PC-9 (cell line): ENCODE measurements at regions not wholly inside any gene's neighbourhood (a gene's known extent, or its start where the extent isn't known, plus 50 kb on each side); places are given as distances from the start of the nearest gene placed in this dataset.

Source experiments
- BruUV-seq: library from RNA; stranded (reverse); fragments of 400-500 nt; replicated peaks from 2 replicates; lab custom pipeline; 2021; lab: Mats Ljungman, UMichigan
- CTCF ChIA-PET: fragments of 300-600 bp; sonication (Branson Sonifier 250); formaldehyde crosslinking; loops from one replicate; lab custom pipeline; 2022; ENCODE audit warnings: antibody characterized with exemption; lab: Charles Lee
- POLR2A ChIA-PET: fragments of 300-600 bp; sonication (Branson Sonifier 250); formaldehyde crosslinking; loops from one replicate; lab custom pipeline; 2022; ENCODE audit warnings: antibody characterized with exemption; ENCODE audit not compliant: unreplicated experiment; lab: Charles Lee
- DNase-seq, 2 experiments: peaks; one replicate each; pipeline versions ENCODE4 v3.0.0 to v3.0.0-alpha.2; 2015 to 2022; ENCODE audit warnings: mixed read lengths in 1 of 2
- H2AFZ ChIP-seq: fragments of 200-600 bp; sonication (generic); 2 replicates; pipeline ENCODE4 v1.8.1; 2017; ENCODE audit warnings: antibody characterized with exemption
- H3F3A ChIP-seq: fragments of 200-600 bp; sonication (generic); 2 replicates; pipeline ENCODE4 v1.8.1; 2017; ENCODE audit warnings: antibody characterized with exemption, mild to moderate bottlenecking, low read depth; ENCODE audit not compliant: insufficient read depth
- H3K27ac ChIP-seq: fragments of 200-600 bp; sonication (generic); 2 replicates; pipeline ENCODE4 v1.6.1; 2016; ENCODE audit warnings: mixed run types
- H3K27me3 ChIP-seq: fragments of 200-600 bp; sonication (generic); 2 replicates; pipeline ENCODE4 v1.6.1; 2016; ENCODE audit warnings: low read depth, mixed run types; ENCODE audit not compliant: insufficient read depth
- H3K36me3 ChIP-seq: fragments of 200-600 bp; sonication (generic); 2 replicates; pipeline ENCODE4 v1.6.1; 2016; ENCODE audit warnings: low read depth, mixed run types
- H3K4me1 ChIP-seq: fragments of 200-600 bp; sonication (generic); replicated peaks from 2 replicates; pipeline ENCODE4 v1.6.1; 2016; ENCODE audit warnings: mixed run types; ENCODE audit not compliant: insufficient read depth
- H3K4me2 ChIP-seq: fragments of 200-600 bp; sonication (generic); 2 replicates; pipeline ENCODE4 v1.6.1; 2017; ENCODE audit warnings: mixed run types
- H3K4me3 ChIP-seq: fragments of 200-600 bp; sonication (generic); 2 replicates; pipeline ENCODE4 v1.6.1; 2016; ENCODE audit warnings: mixed run types
- H3K79me2 ChIP-seq: fragments of 200-600 bp; sonication (generic); 2 replicates; pipeline ENCODE4 v1.6.1; 2017; ENCODE audit warnings: low read depth, mixed run types
- H3K9me2 ChIP-seq: fragments of 200-600 bp; sonication (generic); 2 replicates; pipeline ENCODE4 v1.8.1; 2017; ENCODE audit warnings: mild to moderate bottlenecking; ENCODE audit not compliant: insufficient read depth
- H3K9me3 ChIP-seq: fragments of 200-600 bp; sonication (generic); 2 replicates; pipeline ENCODE4 v1.8.1; 2016; ENCODE audit warnings: low read depth; ENCODE audit not compliant: insufficient read depth
- H4K20me1 ChIP-seq: fragments of 200-600 bp; sonication (generic); 2 replicates; pipeline ENCODE4 v1.8.1; 2017; ENCODE audit not compliant: insufficient read depth
- EZH2 ChIP-seq: fragments of 200-600 bp; sonication (generic); IDR thresholded peaks from 2 replicates; pipeline ENCODE4 v1.8.0; 2017; ENCODE audit warnings: antibody characterized with exemption, low read depth
- intact Hi-C: fragments of 100-400 bp; cut with micrococcal nuclease; formaldehyde crosslinking; loops from one replicate; pipeline ENCODE4 v1.10.0; 2022; ENCODE audit not compliant: unreplicated experiment
- TF ChIP-seq, protein P1 (sequence below): fragments of 200-600 bp; sonication (generic); conservative IDR thresholded peaks from 2 replicates; pipeline ENCODE4 v1.6.1; 2017; ENCODE audit warnings: mixed run types, antibody characterized with exemption, mild to moderate bottlenecking, moderate library complexity

DNA sequence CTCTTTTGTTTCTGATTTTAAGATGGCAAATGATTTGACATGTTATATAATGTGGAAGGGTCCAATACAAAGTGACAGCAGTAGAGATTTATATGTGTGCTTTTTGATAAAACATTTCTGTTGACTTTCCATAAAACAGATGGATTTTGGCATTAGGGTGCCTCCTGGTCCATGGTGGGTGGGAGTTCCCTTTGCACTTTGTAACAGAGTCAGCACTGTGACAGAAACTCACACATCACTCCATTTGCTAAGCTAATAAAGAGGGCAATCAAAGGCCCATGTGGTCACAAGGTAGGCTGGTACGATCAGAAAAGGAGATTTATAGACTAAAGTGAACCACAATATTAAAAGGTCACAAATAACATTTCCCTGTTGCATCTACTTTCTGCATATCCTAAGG is 93.3 kb upstream of the NT5C1B start:
- H3F3A ChIP-seq, result no peaks in the 10 kb centered on the region
- H3K36me3 ChIP-seq, result no peaks in the 10 kb centered on the region
- no TSS peak for BruUV-seq
- H3K4me2 ChIP-seq, result no peak overlapping the region
- no peaks in the 10 kb centered on the region for H3K9me2 ChIP-seq
- H3K27ac ChIP-seq, result no peak overlapping the region
- POLR2A ChIA-PET, result no interaction called here
- DNase-seq, result no peak
- H3K79me2 ChIP-seq, result no peaks in the 10 kb centered on the region
- intact Hi-C loops, result no loop called here
- no peak overlapping the region for H3K4me3 ChIP-seq
- H3K27me3 ChIP-seq, result no peaks in the 10 kb centered on the region
- CTCF ChIA-PET, result no interaction called here
- TF ChIP-seq, protein P1, sequence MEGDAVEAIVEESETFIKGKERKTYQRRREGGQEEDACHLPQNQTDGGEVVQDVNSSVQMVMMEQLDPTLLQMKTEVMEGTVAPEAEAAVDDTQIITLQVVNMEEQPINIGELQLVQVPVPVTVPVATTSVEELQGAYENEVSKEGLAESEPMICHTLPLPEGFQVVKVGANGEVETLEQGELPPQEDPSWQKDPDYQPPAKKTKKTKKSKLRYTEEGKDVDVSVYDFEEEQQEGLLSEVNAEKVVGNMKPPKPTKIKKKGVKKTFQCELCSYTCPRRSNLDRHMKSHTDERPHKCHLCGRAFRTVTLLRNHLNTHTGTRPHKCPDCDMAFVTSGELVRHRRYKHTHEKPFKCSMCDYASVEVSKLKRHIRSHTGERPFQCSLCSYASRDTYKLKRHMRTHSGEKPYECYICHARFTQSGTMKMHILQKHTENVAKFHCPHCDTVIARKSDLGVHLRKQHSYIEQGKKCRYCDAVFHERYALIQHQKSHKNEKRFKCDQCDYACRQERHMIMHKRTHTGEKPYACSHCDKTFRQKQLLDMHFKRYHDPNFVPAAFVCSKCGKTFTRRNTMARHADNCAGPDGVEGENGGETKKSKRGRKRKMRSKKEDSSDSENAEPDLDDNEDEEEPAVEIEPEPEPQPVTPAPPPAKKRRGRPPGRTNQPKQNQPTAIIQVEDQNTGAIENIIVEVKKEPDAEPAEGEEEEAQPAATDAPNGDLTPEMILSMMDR, result no peak
- TF ChIP-seq EZH2, result no peak
- H3K9me3 ChIP-seq, result no peaks in the 10 kb centered on the region
- no peak overlapping the region for H2AFZ ChIP-seq
- no peaks in the 10 kb centered on the region for H4K20me1 ChIP-seq
- H3K4me1 ChIP-seq, result no peaks in the 10 kb centered on the region

DNA sequence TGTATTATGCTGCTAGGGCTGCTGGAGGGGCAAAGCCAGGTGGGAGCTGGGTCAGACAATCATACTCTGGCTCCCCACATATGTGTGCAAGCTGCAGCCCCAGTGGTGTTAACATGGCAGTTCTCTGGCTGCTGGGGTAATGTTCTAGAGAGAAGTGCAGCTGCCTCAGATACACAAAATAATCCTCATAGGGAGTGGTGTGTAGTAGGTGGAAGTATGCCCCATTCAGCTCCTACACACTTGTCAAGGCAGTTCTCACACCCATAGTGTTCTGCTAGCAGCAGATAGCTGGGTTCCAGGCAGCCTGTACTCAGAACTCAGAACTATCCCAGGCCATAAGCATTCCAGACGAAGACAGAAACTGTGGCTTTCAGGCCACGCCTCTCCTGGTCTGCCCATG is 87.9 kb upstream of the NT5C1B start:
- ChIA-PET POLR2A (no interaction called here), CTCF (no interaction called here)
- intact Hi-C loops, result no loop called here
- H3K9me2 ChIP-seq, result no peaks in the 10 kb centered on the region; the same call in 1 of the 2 replicates
- no peak overlapping the region for H3K4me3 ChIP-seq
- no TSS peak for BruUV-seq
- no peaks in the 10 kb centered on the region for H3K9me3 ChIP-seq
- H2AFZ ChIP-seq, result no peak overlapping the region
- H3F3A ChIP-seq, result no peaks in the 10 kb centered on the region
- H3K27ac ChIP-seq, result no peak overlapping the region
- H3K4me1 ChIP-seq, result no peaks in the 10 kb centered on the region
- no peaks in the 10 kb centered on the region for H3K36me3 ChIP-seq
- H3K4me2 ChIP-seq, result no peak overlapping the region
- no peaks in the 10 kb centered on the region for H3K79me2 ChIP-seq
- no peaks in the 10 kb centered on the region for H4K20me1 ChIP-seq
- TF ChIP-seq, protein P1, result no peak
- TF ChIP-seq EZH2, result no peak
- DNase-seq, result no peak
- no peaks in the 10 kb centered on the region for H3K27me3 ChIP-seq

DNA sequence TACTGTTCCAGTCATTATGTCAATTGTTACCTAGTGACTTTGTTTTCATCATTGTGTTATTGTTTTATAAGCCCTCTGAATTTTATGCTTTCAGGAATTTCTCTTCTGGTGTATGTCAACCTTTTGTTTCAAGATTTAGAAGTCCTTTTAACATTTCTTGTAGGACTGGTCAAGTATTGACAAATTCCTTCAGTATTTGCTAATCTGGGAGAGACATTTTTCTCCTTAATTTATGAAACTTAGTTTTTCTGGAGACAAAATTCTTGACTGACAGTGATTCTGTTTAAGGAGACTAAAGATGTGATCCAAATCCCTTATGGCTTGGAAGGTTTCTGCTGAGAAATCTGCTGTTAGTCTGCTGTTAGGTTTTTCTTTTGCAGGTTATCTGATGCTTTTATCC is 84.9 kb upstream of the NT5C1B start:
- no peak for DNase-seq
- POLR2A ChIA-PET, result no interaction called here
- intact Hi-C loops, result no loop called here
- H3K9me3 ChIP-seq, result no peaks in the 10 kb centered on the region
- no peak overlapping the region for H3K4me3 ChIP-seq
- H3F3A ChIP-seq, result no peaks in the 10 kb centered on the region
- H3K79me2 ChIP-seq, result no peaks in the 10 kb centered on the region
- no peaks in the 10 kb centered on the region for H3K27me3 ChIP-seq
- H2AFZ ChIP-seq, result no peak overlapping the region
- TF ChIP-seq, protein P1, result no peak
- TF ChIP-seq EZH2, result no peak
- CTCF ChIA-PET, result no interaction called here
- no peaks in the 10 kb centered on the region for H3K4me1 ChIP-seq
- no peaks in the 10 kb centered on the region for H3K36me3 ChIP-seq
- no peaks in the 10 kb centered on the region for H4K20me1 ChIP-seq
- no peak overlapping the region for H3K27ac ChIP-seq
- no TSS peak for BruUV-seq
- H3K9me2 ChIP-seq, result no peaks in the 10 kb centered on the region; the same call in 1 of the 2 replicates
- H3K4me2 ChIP-seq, result no peak overlapping the region
